HG02885 (cell line): ENCODE measurements at regions not wholly inside any gene's neighbourhood (a gene's known extent, or its start where the extent isn't known, plus 50 kb on each side); places are given as distances from the start of the nearest gene placed in this dataset.

ENCODE experiments used
- ATAC-seq: cut with Tn5 transposase; IDR thresholded peaks from one replicate; pipeline ENCODE4 v1.9.1; 2021; ENCODE audit warnings: mild to moderate bottlenecking; ENCODE audit not compliant: unreplicated experiment, poor library complexity

DNA sequence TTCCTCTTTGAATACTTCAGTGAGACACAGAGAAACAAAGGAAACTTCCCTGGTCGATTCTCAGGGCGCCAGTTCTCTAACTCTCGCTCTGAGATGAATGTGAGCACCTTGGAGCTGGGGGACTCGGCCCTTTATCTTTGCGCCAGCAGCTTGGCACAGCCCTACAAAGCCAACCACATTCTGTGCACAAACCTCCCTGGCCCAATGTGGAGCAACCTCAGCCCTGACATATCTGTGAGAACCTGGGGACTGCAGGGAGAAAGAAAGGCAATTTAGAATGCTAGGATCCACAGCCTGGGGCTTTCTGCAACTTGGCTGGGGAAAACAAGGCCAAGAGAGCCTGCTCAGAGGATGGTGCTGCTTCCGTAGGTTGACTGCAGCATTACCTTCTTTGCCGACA lies 63.5 kb upstream of the PRSS58 start:
- ATAC-seq: no peak

DNA sequence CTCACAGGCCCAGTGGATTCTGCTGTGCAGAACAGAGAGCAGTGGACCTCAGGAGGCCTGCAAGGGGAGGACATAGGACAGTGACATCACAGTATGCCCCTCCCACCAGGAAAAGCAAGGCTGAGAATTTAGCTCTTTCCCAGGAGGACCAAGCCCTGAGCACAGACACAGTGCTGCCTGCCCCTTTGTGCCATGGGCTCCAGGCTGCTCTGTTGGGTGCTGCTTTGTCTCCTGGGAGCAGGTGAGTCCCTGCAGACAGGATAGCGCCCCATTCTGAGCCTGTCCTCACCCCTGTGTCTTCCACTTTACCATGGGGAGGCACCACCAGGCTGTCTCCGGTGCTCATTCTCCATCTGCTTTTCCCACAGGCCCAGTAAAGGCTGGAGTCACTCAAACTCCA lies 63.0 kb upstream of the PRSS58 start:
- ATAC-seq: no peak

DNA sequence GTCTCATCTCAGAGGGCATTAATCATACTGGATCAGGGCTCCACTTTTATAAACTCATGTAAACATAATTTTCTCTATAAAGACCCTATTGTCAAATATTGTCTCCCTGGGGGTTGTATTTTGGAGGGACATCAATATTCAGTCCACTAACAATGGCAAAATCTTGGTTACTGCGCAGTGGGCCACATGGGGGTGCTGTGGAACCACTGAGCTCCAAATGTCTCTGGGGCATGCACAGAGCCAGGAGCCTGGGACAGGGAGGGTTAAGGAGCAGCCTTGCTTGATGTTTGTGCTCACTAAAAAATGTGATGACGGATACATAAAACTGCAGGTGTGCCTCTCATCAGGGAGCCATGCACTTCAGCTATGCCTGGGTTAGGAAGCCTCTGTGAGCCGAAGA lies 62.1 kb upstream of the PRSS58 start:
- ATAC-seq: peak; percentile 64

DNA sequence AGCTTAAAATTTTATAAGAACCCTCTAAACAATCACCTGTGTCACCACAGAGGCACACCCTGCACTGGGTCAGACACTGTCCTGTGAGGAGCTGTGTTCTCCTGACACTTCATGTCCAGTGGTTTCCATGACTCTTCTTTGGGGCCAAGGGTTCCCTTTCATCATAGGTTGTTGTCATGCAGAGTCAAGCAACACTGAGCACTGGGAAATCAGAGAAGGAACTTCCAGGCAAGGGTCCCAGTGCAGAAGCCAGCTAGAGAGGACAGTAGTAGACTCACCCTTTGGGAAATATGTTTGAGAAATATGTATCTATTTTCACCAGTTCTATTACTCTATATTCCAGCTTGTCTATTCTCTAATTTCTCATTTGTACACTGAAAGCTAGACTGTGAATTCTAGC lies 56.4 kb upstream of the PRSS58 start:
- ATAC-seq: no peak

DNA sequence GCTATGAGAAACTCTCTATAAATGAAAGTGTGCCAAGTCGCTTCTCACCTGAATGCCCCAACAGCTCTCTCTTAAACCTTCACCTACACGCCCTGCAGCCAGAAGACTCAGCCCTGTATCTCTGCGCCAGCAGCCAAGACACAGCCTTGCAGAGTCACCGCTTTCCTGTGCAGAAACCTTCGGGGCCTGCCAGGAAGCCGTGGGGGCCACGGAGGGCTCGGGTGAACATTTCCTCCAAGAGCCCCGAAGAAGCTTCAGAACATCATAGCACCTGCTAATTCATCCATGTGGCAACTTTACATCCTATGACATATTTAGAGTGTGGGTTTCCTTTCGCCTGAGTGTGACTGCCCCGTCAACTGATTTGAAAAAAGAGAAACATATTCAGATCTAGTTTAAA lies 55.7 kb upstream of the PRSS58 start:
- no peak for ATAC-seq

DNA sequence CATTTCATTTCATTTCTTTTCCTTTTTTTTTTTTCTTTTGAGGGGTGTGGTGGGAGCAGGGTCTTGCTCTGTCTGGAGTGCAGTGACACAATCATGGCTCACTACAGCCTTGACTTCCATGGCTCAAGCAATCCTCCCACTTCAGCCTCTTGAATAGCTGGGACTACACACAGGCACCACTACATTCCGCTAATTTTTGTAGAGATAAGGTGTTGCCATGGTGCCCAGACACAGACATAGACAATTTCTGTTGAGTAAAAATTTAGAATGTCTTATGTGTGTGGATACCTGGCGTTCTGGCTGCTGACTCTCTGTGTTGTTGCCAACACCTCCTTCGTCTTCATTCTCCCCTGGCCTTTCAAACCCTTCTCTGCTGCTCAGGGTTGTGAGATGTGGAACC lies 54.0 kb upstream of the PRSS58 start:
- ATAC-seq: no peak

DNA sequence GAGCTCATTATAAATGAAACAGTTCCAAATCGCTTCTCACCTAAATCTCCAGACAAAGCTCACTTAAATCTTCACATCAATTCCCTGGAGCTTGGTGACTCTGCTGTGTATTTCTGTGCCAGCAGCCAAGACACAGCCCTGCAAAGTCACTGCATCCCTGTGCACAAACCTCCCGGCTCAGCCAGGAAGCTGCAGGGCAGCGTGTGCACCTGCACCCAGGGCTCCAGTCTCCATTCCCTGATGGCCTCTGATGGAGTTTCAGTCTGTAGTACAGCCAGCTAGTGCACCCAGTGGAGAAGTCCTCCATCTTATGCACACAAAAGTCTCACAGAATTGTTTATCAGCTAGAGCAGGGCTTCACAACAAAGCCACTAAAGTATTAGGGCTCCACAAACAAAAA lies 51.1 kb upstream of the PRSS58 start:
- ATAC-seq: no peak

DNA sequence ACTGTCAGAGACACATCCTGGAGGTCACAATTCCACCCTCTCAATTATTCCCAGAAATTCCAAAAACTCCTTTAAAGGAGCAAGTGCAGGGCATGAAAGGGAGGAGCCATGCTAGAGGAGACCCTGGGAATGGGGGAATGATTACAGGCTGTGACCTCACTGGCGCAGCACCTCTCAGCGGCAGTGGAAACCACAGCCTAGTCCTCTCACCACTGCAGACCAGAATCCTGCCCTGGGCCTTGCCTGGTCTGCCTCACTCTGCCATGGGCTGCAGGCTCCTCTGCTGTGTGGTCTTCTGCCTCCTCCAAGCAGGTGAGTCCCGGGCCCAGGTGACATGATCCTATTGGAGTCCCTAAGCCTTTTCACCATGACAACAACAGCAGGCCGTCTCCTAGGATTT lies 50.5 kb upstream of the PRSS58 start:
- ATAC-seq: no peak
